K562 (cell line): ENCODE measurements at regions not wholly inside any gene's neighbourhood (a gene's known extent, or its start where the extent isn't known, plus 50 kb on each side); places are given as distances from the start of the nearest gene placed in this dataset.

Source experiments
- ATAC-seq: fragments of 200-7000 bp; cut with Tn5 transposase; 3 replicates; pipeline ENCODE4 v1.9.1; 2020; ENCODE audit warnings: moderate library complexity
- BruUV-seq: library from RNA; stranded (reverse); fragments of 400-500 nt; replicated peaks from 2 replicates; lab custom pipeline; 2021; lab: Mats Ljungman, UMichigan
- CTCF ChIA-PET: fragments of 300-600 bp; formaldehyde crosslinking; extraction: SDS; loops from one replicate; lab custom pipeline; 2021; ENCODE audit warnings: low intra/inter-chr PET ratio; lab: Yijun Ruan, JAX
- POLR2A ChIA-PET: fragments of 300-600, 350-650 bp; sonication (Branson Sonifier 250); formaldehyde crosslinking; extraction: SDS; loops from one replicate; lab custom pipeline; 2021; ENCODE audit warnings: antibody characterized with exemption, inconsistent platforms; lab: Yijun Ruan, JAX
- DNase-seq, 4 experiments: peaks; one replicate each; pipeline versions ENCODE4 v3.0.0 to v3.0.0-alpha.2; 2011 to 2018; ENCODE audit warnings: low spot score in 3 of 4, mixed read lengths in 3 of 4; ENCODE audit errors: extremely low read depth in 1 of 4
- FAIRE-seq: peaks from 2 replicates; lab custom pipeline; 2011; peaks lifted over from hg19 to GRCh38; lab: Jason Lieb, UNC
- H2AFZ ChIP-seq: 2 replicates; pipeline ENCODE4 v1.6.0; 2011; ENCODE audit warnings: low read depth, low read length, control low read depth, inconsistent platforms
- H3K27ac ChIP-seq: fragments of 200-600 bp; 3 replicates; pipeline ENCODE4 v1.8.0; 2011; ENCODE audit warnings: low read depth, mild to moderate bottlenecking, control low read depth, inconsistent platforms, low read length, moderate library complexity, mixed read lengths; ENCODE audit errors: extremely low read depth
- H3K27me3 ChIP-seq, 2 experiments: fragments of 300-600 bp in 1 of 2; 2 replicates in 1 of 2; 3 replicates in 1 of 2; pipeline versions ENCODE4 v1.6.0 to v1.8.0; 2011; ENCODE audit warnings: inconsistent platforms in 2 of 2, low read length in 2 of 2, mild to moderate bottlenecking in 1 of 2, mixed read lengths in 1 of 2, moderate library complexity in 1 of 2; ENCODE audit not compliant: control insufficient read depth in 2 of 2, insufficient read depth in 2 of 2
- H3K36me3 ChIP-seq: fragments of 300-600 bp; 3 replicates; pipeline ENCODE4 v1.8.0; 2011; ENCODE audit warnings: mild to moderate bottlenecking, low read length, inconsistent platforms; ENCODE audit not compliant: control insufficient read depth, insufficient read depth
- H3K4me1 ChIP-seq, 2 experiments: fragments of 200-600 bp in 1 of 2; replicated peaks in 1 of 2; 2 replicates in 1 of 2; 3 replicates in 1 of 2; pipeline versions ENCODE4 v1.5.1 to v1.8.0; 2011; ENCODE audit warnings: inconsistent platforms in 2 of 2, low read length in 2 of 2, mild to moderate bottlenecking in 1 of 2, mixed read lengths in 1 of 2, moderate library complexity in 1 of 2; ENCODE audit not compliant: control insufficient read depth in 2 of 2, insufficient read depth in 2 of 2
- H3K4me2 ChIP-seq: 2 replicates; pipeline ENCODE4 v1.6.1; 2011; ENCODE audit warnings: low read length, control low read depth, inconsistent platforms, mixed read lengths; ENCODE audit not compliant: insufficient read depth
- H3K4me3 ChIP-seq: fragments of 200-600 bp; sonication (generic), shearing (Covaris generic); 2 replicates; pipeline ENCODE4 v1.5.1; 2016; ENCODE audit warnings: control low read depth, inconsistent platforms
- H3K79me2 ChIP-seq: fragments of 200-600 bp; 3 replicates; pipeline ENCODE4 v1.8.0; 2011; ENCODE audit warnings: low read length, inconsistent platforms; ENCODE audit not compliant: control insufficient read depth, insufficient read depth
- H3K9ac ChIP-seq, 2 experiments: 2 replicates each; pipeline versions ENCODE4 v1.6.0 to v1.6.1; 2011; ENCODE audit warnings: low read depth in 2 of 2, low read length in 2 of 2, control low read depth in 1 of 2, inconsistent platforms in 1 of 2, mild to moderate bottlenecking in 1 of 2, mixed read lengths in 1 of 2; ENCODE audit not compliant: insufficient read depth in 1 of 2
- H3K9me1 ChIP-seq: one replicate; pipeline ENCODE4 v1.6.0; 2011; ENCODE audit warnings: inconsistent platforms, mild to moderate bottlenecking, low read length, moderate library complexity; ENCODE audit not compliant: control insufficient read depth, insufficient read depth
- H3K9me3 ChIP-seq: replicated peaks from 2 replicates; pipeline ENCODE4 v1.5.1; 2011; ENCODE audit warnings: low read depth, low read length, inconsistent platforms; ENCODE audit not compliant: control insufficient read depth, insufficient read depth
- H4K20me1 ChIP-seq: replicated peaks from 2 replicates; pipeline ENCODE4 v1.6.1; 2011; ENCODE audit warnings: low read length, inconsistent platforms, mixed read lengths; ENCODE audit not compliant: control insufficient read depth, insufficient read depth
- KDM4B ChIP-seq, 2 experiments: fragments of 450-650 bp in 1 of 2; sonication (generic) in 1 of 2; IDR thresholded peaks; 2 replicates each; pipeline ENCODE4 v1.6.1; 2016 to 2017; ENCODE audit warnings: borderline replicate concordance in 2 of 2, antibody characterized with exemption in 1 of 2, low read depth in 1 of 2, mild to moderate bottlenecking in 1 of 2
- NFIC ChIP-seq: fragments of 450-650 bp; IDR thresholded peaks from 2 replicates; pipeline ENCODE4 v1.6.1; 2017; ENCODE audit warnings: mild to moderate bottlenecking, inconsistent platforms
- NR2C2 ChIP-seq, 2 experiments: fragments of 200-800 bp in 1 of 2; sonication (Bioruptor generic) in 1 of 2; sonication (generic) in 1 of 2; formaldehyde crosslinking in 1 of 2; IDR thresholded peaks; 2 replicates each; pipeline versions ENCODE4 v1.6.1 to v1.8.0; 2016 to 2022; ENCODE audit warnings: mild to moderate bottlenecking in 1 of 2, missing compliant biosample characterization in 1 of 2, missing genetic modification characterization in 1 of 2, missing genetic modification reagents in 1 of 2
- PURB ChIP-seq: sonication (generic); formaldehyde crosslinking; IDR thresholded peaks from 2 replicates; pipeline ENCODE4 v1.9.0; 2021; ENCODE audit warnings: low read depth, mild to moderate bottlenecking, missing genetic modification reagents
- SOX6 ChIP-seq: fragments of 450-650 bp; IDR thresholded peaks from 2 replicates; pipeline ENCODE4 v1.6.1; 2014; ENCODE audit warnings: mild to moderate bottlenecking
- TEAD1 ChIP-seq, 2 experiments: fragments of 450-650 bp in 1 of 2; sonication (generic) in 1 of 2; formaldehyde crosslinking; IDR thresholded peaks; 2 replicates each; pipeline versions ENCODE4 v1.4.0 to v1.8.0; 2020 to 2022; ENCODE audit warnings: mild to moderate bottlenecking in 2 of 2, missing genetic modification reagents in 1 of 2
- ZNF239 ChIP-seq: fragments of 250-450 bp; sonication (Bioruptor Pico); IDR thresholded peaks from 2 replicates; pipeline ENCODE4 v1.4.0; 2020; ENCODE audit warnings: mild to moderate bottlenecking
- ZNF586 ChIP-seq: fragments of 450-650 bp; formaldehyde crosslinking; conservative IDR thresholded peaks from 2 replicates; pipeline ENCODE4 v1.4.0; 2020; ENCODE audit warnings: mild to moderate bottlenecking, moderate library complexity
- WGBS: fragments of 100-300 bp; shearing (Covaris generic); methylation state at CpG from one replicate; pipeline ENCODE4 v1.1.6; 2016; ENCODE audit warnings: low coverage, mixed read lengths; ENCODE audit not compliant: insufficient coverage; ENCODE audit errors: missing lambda C conversion rate; 5-methylcytosine and 5-hydroxymethylcytosine counted together
- in situ Hi-C: fragments of 300-500 bp; cut with MboI; formaldehyde crosslinking; loops from 4 replicates; pipeline ENCODE4 v1.15.0; 2018; ENCODE audit warnings: inconsistent platforms, mixed read lengths
- intact Hi-C: fragments of 100-400 bp; cut with micrococcal nuclease; formaldehyde crosslinking; loops from 2 replicates; pipeline ENCODE4 v1.14.2; 2022

- 5% methylated on average over 4 of the region's 4 CpGs for WGBS
- no peaks in the 10 kb centered on the region for H4K20me1 ChIP-seq
- H3K9me1 ChIP-seq: no peaks in the 10 kb centered on the region
- no peak overlapping the region for H3K4me2 ChIP-seq
- no peaks in the 10 kb centered on the region for H3K27me3 ChIP-seq
- no peaks in the 10 kb centered on the region for H3K4me1 ChIP-seq
- ChIA-PET CTCF (no interaction called here), POLR2A (no interaction called here)
- H3K9ac ChIP-seq: no peak overlapping the region
- FAIRE-seq (no peak), DNase-seq (no peak), ATAC-seq (no peak)
- intact Hi-C loops (no loop called here), in situ Hi-C loops (no loop called here)
- no TSS peak for BruUV-seq
- no peaks in the 10 kb centered on the region; the same call in 1 of the 2 replicates for H3K9me3 ChIP-seq
- no peak overlapping the region for H3K4me3 ChIP-seq
- no peaks in the 10 kb centered on the region for H3K36me3 ChIP-seq
- H2AFZ ChIP-seq: no peak overlapping the region
- no peak overlapping the region for H3K27ac ChIP-seq
- no peaks in the 10 kb centered on the region for H3K79me2 ChIP-seq
- TF ChIP-seq NFIC (no peak), KDM4B (IDR thresholded peaks at IDR 0.05; ENCODE audit: borderline replicate concordance in 2 of 2, low read depth in 1 of 2) (no peak), SOX6 (no peak), ZNF239 (CRISPR knock-in tag) (no peak), TEAD1 (CRISPR knock-in tag; IDR thresholded peaks at IDR 0.05) (no peak), NR2C2 (CRISPR knock-in tag; IDR thresholded peaks at IDR 0.05) (no peak), NR2C2 (tag; IDR thresholded peaks at IDR 0.05) (no peak), PURB (CRISPR knock-in tag) (no peak), ZNF586 (CRISPR knock-in tag) (no peak)
Measured at GRCh38 chr18:27382567-27383216, 197.6 kb upstream of the CHST9 start.
